GM21786 (cell line): ENCODE measurements at regions not wholly inside any gene's neighbourhood (a gene's known extent, or its start where the extent isn't known, plus 50 kb on each side); places are given as distances from the start of the nearest gene placed in this dataset.
"Not testable (repeated sequence)": the region's sequence is repeated elsewhere in the genome, so short reads cannot be mapped to it uniquely, and the experiment has no call there.

Experiments
- ATAC-seq: cut with Tn5 transposase; IDR thresholded peaks from one replicate; pipeline ENCODE4 v1.9.1; 2021; ENCODE audit not compliant: unreplicated experiment

DNA sequence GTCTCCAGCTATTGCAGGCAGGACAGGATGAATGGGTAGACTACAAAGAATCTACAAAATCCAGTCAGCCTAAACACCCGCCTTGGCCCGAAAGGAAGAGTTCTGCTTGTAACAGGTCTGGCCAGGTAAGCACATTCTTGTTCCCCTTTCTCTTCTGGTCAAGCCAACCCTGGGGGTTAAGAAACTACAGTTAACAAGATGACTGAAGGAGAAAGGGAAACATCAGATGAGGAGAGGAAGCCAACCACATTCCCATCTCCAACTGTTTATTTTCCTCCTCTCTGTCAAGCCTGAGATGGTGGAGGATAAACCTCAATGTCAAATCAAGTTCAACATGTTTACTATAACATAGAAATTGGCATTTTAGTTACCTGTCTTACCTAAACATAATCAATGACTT, 198.9 kb downstream of the IPMK start:
- ATAC-seq, result no peak

DNA sequence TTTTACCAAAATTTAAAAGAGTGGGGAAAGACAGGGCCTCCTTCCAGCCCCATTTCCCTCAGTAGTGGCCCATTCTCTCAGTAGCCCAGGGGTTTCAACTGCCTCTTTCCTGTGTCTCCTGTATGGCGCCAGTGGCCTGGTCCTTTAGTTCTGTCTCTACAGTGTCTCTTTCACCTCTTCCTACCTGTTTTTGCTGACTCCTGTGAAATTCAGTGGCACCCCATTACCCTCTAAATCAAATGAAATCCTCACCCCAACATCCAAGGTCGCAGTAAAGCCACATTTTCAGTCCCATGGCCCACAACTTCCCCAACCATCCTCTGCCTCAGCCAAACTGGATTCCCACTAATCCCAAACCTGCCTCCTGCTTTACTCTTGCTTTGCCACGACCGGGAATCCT, 200.7 kb downstream of the IPMK start:
- ATAC-seq, result no peak

DNA sequence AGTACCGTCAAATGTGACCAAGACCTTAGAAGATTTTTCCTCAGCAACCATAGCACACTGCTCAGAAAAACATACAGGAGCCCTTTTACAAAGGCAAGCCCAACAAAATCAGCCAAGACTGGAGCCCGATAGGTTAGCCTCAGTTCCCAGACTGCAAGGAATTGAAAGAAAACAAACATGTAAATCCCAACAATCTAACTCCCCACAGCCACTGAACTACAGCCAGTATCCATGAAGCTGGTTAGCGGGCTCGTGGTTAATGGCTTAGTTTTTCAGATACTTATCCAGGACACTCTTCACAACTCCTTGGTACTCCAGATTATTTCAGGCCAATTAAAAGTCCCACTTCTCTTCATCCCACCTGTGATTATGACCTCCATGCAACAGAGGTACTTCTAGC, 201.6 kb downstream of the IPMK start:
- ATAC-seq, result no peak

DNA sequence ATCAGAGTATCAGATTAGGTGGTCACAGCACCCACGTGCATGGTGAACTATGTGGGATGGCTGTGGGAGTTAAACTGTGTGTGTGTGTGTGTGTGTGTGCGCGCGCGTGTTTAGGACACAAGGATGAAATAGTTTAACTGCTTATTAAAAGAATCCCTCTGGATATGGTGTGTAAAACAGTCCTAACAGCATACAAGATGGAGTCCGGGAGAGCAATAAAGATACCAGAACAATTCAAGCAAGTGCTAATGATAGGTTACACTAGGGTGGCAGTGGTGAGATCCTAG, 202.2 kb downstream of the IPMK start:
- no peak for ATAC-seq

DNA sequence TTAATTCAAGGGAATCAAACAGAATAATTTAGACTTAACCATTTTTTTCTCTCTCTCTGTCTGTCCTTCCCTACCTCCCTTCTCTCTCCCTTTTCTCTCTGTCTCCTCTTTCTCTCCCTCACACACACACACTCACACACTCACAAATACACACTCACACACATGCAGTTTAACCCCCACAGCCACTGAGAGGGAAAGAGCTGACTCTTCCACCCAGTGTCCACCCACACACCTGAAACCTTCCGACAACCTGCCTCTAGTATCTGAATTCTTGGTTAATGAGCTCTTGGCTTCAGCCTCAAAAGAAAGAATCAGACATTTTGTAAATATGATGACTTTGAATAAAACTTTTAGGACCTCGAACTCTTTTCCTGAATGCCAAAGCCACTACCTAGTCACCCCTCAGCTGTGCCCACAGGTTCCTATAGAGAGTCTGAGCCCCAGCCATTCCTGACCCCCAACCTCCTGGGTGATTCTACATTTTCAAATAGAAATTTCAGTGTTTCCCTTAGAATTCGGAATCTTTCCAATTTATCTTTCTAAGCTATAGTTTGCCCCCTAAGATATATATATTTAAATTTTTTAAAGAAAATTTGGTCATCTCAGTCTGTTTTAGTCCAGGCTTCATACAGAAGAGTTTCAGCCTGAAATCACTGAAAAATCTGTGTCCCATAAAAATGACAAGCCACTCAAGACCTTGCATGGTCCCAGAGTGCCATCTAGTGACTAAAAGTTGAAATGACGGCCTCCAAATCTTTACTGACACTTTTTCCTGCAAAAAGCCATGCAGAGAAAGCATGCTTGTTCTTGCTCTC, 202.8 kb downstream of the IPMK start:
- no peak for ATAC-seq

DNA sequence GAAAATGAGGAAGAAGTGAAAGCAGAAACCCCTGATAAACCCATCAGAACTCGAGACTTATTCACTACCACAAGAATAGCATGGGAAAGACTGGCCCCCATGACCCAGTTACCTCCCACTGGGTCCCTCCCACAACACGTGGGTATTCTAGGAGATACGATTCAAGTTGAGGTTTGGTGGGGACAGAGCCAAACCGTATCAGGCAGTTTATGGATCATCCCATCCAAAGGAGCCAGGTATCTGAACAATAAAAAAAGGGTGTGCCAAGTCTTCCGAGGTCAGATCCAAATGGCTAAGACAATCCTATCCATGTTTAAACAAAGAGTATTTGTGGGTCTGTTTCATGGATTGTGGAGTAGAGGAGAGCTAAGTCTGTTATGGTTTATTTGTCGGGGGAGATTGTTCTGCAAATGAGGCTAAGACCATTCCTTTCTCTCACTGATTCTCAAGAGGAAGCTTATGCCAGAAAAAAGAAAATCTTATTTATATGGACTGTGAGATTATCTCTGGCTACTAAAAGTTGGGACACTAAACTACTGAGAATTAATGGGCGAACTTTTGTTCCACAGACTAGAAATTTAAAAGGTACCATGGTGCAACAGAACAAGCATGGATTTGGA, 203.7 kb downstream of the IPMK start:
- ATAC-seq, result no peak

DNA sequence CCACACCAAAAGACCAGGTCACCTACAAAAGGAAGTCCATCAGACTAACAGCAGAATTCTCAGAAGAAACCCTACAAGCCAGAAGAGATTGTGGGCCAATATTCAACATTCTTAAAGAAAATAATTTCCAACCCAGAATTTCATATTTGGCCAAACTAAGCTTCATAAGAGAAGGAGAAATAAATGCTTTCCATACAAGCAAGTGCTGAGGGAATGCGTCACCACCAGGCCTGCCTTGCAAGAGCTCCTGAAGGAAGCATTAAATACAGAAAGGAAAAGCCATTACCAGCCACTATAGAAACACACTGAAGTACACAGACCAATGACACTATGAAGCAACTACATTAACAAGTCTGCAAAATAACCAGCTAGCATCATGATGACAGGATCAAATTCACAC, 209.0 kb downstream of the IPMK start:
- not testable (repeated sequence) for ATAC-seq

DNA sequence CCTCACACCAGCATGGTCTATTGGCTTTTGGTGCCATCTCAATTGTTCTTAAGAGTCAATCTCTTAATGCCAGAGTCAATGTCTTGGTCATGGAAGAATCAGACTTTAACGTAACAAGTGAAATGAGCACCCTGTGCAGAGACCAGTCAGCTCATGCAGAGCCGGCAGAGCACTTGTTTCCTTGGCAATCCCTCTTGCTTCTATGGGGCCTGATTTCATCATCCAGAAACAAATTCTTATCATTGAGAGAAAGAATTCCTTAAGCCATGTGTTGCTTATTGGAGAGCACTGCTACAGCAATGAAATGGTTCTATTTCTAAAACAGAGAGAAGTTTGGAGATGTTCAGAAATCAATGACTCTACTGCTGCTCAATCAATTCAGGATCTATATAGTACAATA, 212.8 kb downstream of the IPMK start:
- ATAC-seq, result no peak

DNA sequence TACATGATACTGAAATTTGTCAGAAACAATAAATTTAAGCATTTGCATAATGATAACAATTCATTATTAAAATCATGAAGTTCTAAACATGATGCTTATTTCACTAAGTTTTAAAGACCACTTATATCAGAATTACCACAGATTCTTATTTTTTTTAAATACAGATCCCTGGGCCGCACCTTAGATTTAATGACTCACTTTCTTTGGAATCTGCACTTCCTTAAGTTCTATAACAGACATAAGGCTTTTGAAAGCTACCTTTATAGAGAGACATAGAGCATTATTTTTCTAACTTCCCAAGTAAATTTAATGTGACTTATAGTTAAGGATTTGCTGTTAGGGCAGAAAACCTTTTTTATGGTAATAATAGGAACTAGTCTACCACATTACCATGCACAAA, 214.9 kb downstream of the IPMK start:
- no peak for ATAC-seq

DNA sequence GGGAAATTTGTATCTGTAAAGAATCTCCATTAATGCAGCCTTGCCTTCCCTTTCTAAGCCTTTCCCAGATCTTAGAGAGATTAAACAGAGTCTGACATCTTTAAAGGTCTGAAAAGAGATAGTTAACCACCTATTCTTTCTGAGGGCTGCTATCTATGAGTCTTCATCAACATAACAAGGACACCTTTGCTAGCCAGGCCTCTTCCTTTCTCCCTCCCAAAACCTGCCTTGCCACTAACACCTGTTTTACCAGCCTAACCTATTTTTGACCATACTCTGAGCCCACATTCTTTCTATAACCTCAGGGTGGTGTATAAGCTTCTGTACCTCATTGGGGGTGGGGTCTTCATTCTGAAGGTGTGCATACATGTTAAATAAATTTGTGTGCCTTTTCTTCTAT, 217.1 kb downstream of the IPMK start:
- no peak for ATAC-seq

DNA sequence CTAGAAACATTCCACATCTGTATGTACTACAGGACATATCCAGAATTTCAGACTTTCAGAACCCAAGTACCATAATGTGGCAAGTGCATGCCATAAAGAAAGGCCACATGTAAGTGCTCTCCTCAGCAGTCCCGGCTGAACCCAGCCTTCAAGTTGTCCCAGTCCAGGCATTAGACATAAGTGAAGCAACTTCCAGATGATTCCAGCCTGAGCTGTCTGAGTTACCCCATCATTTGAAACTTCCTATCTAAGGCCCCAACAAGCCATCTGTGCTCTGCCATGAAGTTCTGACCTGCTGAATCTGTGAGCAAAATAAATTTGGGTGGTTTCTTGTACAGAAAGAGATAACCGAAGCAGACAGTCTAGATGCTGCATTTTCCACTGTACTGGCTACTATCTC, 218.8 kb downstream of the IPMK start:
- no peak for ATAC-seq

DNA sequence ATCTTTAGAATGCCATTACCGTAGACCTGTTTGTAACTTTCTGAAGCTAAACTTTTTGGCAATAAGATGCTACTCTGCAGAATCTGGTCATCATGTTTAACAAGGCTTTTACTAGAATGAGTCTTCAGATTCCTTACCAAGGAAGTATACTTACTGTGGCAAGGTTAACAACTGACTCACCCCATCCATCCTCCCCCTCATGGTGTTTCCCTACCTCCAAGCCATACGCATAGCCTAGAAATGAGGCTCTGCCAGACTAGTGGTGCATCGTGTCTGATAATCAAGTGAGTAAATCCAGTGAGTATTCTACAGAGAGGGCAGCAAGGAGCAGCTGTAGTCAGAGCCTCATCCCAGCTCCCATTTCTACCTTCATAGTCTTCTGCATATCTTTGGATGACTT, 223.6 kb downstream of the IPMK start:
- no peak for ATAC-seq

DNA sequence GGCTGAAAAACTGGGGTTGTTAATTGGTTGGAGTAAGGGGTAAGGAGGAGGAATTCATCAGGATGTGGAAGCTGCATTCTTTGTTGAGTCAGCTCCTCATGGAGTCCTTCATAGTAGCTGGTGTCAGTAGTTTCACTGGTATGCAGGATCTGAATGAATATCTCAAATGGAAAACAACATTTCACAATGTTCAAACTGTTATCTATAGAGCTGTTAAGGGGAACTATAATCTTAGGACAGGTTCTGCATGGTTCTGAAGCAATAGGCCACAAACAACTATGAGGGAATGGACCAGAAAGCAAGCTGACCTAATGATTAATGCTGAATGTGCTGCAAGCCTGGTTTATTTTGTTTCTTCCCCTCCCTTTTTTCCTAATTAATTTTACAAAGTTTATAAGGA, 225.8 kb downstream of the IPMK start:
- ATAC-seq, result no peak

DNA sequence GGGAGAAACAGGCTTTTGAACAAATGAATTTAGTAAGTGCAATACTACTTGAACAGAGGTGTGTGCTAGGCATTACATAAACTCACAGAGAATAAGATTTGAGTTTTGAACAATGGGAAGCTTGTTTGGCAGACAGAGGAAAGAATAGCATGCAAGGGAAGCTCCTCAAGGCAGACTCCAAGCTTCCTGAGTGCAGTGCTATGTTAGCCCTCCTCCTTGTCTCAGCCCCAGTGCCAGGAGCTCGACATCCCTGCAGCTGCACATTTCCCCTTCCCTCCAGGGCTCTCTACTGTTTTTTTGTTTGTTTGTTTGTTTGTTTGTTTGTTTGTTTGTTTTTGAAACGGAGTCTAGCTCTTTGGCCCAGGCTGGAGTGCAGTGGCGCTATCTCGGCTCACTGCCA, 237.5 kb downstream of the IPMK start:
- no peak for ATAC-seq

DNA sequence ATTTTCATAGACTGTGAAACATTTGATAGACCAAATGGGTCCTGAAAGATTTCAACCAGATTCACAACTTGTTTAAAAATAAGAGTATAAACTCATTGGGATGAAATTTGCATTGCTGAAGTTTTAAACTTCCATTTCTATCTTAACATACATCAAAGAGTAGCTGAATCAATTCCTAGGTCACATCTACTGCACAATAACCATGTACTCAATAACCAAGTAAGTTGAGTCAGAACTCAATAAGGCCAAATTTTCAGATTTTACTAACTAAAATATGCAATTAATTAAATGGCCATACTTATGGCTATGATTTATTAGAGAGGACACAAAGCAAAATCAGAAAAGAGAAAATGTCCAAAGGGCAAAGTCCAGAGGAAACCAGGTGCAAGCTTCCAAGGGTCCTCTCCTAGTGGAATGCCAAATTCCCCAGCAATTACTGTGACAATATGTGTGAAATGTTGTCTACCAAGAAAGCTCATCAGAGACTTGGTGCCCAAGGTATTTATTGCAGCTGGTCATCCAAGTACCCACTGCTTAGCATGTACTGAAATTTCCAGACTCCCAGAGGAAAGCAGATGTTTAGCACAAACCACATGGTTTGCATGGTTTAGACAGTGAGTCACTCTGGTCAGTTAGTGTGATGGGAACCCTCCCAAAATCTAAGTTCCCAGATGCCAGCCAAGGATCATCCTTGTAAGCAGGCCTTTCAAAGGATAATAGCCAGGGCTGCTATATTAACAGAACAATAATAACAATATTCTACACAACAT, 238.9 kb downstream of the IPMK start:
- ATAC-seq, result no peak

DNA sequence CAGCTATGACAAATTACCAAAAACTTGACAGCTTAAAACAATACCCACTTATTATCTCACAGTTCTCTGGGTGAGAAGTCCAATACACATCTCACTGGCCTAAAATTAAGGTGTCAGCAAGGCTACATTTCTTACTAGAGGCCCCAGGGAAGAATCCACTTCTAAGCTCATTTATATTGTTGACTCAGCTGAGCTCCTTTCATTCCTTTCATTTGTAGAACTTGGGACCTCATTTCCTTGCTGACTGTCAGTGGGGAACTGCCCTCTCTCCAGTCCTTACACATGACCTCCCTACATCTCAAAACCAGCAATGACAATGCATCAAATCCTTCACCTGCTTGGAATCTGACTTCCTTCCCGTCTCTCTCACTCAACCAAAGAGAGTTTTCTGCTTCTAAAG, 240.3 kb downstream of the IPMK start:
- no peak for ATAC-seq

DNA sequence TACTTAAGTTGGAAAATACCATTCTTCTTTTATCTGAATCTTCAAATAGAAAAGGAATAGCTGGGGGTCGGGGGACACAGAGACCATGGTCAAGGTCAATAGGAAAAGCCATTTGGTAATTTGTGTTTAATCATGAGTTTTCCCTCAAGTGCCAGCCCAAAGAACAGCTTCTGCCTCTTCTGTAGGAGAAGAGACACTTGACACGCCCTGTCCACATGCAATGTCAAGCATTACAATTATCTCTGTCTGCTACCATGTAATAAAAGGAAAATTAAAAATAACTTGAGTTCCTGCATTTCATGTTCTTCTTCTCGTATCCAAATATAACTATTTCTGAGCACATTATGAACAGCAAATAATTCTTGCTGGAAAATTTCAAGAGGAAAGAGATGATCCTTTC, 241.7 kb downstream of the IPMK start:
- ATAC-seq, result no peak

DNA sequence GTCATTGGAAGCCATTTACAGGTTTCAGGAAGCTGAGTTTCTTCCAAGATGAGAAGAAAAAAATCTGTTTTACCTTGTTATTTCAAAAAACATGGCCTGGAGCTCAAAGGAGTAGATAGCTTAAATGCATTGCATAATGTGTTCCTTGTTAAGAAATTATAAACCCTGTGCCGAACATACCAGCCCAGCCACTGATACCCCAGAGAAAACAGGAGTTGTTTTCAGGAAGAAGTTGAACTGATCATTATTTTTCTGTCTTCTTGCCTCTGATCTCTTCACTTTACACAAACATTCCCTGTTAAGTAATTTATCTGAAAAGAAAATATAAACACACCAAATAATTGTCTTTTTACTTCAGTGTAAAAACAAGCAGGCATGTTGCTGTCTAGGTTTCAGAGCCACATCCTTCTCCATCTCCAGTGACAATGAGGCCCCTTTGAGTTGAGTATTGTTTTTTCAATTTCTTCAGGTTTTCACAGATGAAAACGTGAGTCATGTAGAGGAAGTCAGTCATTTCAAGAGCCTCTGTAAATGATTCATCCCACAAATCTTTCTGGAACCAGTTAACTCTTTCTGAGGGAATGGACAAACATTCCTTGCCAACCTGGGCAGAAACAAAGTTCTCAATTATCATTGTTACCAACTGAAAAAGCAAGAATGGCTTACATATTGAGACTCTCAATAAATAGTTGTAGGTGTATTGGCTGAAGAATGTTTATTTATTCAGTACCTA, 244.2 kb downstream of the IPMK start:
- ATAC-seq, result peak; percentile 46

DNA sequence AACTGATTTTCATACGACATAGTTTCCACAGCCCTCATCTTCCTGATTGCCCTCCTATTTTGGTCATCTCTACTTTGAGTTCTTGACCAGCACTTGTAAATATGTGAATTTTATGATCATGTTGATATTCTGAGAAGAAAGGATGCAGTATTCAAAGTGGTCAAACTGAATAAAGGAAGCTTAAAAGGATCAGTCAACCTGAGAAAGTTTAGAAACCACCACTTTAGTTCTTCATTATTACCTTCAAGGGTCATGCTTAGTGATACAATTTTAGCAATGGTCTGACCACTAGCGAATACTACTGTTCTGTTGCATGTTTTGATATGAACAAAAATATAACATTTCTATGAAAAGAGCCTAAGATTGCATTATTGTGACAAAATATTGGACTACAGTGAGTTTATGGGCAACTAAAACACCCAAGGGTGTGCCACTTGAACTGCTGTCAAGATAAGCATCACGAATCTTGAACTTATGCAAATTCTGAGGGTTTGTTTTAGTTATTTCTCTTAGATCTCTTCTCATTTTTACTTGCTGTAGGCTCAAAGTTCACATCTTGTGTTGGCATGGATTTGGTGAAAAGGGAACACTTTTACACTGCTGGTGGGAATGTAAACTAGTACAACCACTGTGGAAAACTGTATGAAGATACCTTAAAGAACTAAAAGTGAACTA, 247.7 kb downstream of the IPMK start:
- peak; percentile 49 for ATAC-seq

DNA sequence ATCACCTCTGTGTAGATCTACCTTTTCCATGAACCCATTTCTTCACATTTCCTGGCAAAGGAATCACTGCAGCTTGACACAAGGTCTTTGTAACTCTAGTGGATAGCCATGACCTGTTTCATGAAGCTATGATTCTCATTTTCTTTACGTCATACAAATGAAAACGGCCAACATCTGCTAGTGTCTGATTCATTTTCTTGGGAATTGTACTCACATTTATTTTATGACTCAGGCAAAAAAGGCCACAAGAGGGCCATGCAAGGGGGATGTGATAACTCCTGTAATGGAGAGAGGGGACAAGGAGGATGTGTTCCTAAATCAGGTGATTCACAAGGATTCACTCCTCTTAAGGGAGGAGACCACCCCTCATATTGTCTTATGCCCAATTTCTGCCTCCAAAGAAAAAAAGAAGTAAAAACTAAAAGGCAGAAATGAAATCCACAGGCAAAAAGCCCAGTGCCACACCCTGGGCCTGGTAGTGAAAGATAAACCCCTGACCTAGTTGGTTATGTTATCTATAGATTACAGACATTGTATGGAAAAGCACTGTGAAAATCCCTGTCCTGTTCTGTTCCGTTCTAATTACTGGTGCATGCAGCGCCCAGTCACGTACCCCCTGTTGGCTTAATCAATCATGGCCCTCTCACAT, 249.9 kb downstream of the IPMK start:
- no peak for ATAC-seq

DNA sequence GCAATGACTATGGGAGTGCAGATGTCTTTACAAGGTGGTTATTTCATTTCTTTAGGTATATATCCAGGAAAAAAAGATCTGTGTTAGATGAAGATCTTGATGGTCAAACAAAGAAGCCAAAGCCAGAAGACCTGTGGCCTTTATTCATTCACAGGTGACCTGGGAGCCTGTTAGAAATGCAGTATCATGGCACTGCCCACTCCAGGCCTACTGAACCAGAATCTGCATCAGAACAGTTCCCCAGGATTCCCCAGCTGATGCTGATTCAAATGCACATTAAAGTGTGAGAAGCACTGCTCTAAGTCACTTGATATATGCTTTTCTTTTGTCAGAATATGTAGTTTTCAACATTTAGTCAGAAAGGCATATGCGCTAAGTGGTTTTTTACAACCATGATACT, 251.1 kb downstream of the IPMK start:
- ATAC-seq, result no peak
